22Rv1 (cell line): ENCODE measurements at regions not wholly inside any gene's neighbourhood (a gene's known extent, or its start where the extent isn't known, plus 50 kb on each side); places are given as distances from the start of the nearest gene placed in this dataset.

ENCODE experiments used
- ZFX ChIP-seq: fragments of 450-650 bp; IDR thresholded peaks from 2 replicates; pipeline ENCODE4 v1.6.1; 2017; ENCODE audit warnings: antibody characterized with exemption, borderline replicate concordance
- TF ChIP-seq, protein P1 (sequence below): fragments of 450-650 bp; IDR thresholded peaks from 2 replicates; pipeline ENCODE4 v1.5.1; 2017; ENCODE audit warnings: mild to moderate bottlenecking

DNA sequence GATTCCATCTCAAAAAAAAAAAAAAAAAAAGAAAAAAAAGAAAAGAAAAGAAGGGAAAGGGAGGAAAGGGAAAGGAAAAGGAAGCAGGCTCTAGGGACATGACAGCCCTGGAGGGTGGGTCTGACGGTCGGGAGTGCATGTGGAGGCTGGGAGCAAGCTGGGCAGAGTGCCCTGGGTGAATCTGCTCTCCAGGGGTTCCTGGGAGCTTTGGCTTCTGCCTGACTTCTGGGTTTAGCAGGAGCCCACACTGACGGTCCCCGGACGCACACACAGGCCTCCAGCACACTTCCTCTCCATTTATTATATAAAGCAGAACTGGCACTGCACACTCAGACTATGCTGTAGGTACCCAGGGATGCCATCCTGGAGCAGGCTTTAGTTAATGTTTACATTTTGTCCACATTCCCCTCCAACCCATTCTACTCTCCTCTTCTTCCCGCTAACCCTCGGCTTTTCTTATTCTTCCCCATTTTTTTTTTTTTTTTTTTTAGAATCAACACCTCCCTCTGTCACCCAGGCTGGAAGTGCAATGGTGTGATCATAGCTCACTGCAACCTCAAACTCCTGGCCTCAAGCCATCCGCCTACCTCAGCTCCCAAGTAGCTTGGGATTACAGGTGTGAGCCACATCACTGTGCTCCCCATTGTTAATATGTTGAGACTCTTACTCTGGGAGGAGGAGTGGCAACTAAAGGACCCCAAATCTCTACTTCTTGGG is 151.1 kb upstream of the SLC1A4 start:
- TF ChIP-seq, protein P1, sequence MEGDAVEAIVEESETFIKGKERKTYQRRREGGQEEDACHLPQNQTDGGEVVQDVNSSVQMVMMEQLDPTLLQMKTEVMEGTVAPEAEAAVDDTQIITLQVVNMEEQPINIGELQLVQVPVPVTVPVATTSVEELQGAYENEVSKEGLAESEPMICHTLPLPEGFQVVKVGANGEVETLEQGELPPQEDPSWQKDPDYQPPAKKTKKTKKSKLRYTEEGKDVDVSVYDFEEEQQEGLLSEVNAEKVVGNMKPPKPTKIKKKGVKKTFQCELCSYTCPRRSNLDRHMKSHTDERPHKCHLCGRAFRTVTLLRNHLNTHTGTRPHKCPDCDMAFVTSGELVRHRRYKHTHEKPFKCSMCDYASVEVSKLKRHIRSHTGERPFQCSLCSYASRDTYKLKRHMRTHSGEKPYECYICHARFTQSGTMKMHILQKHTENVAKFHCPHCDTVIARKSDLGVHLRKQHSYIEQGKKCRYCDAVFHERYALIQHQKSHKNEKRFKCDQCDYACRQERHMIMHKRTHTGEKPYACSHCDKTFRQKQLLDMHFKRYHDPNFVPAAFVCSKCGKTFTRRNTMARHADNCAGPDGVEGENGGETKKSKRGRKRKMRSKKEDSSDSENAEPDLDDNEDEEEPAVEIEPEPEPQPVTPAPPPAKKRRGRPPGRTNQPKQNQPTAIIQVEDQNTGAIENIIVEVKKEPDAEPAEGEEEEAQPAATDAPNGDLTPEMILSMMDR = no peak
- no peak for TF ChIP-seq ZFX
